ENCODE measurements at regions not wholly inside any gene's neighbourhood (a gene's known extent, or its start where the extent isn't known, plus 50 kb on each side); places are given as distances from the start of the nearest gene placed in this dataset.

GRCh38 chr6:74879234-74879633 lies 326.6 kb downstream of the COL12A1 start:
- no peak overlapping the region for H3K27ac ChIP-seq (ENCODE audit: insufficient read depth, low read length, poor library complexity, severe bottlenecking)
- no peak for DNase-seq
- Mint-ChIP-seq H3K27me3 (no peaks in the 10 kb centered on the region), H3K4me1 (no peaks in the 10 kb centered on the region), H3K36me3 (no peaks in the 10 kb centered on the region), H3K27ac (no peak overlapping the region), H3K9me3 (peaks cover 0 to 11% (median 9%) of the 10 kb centered on the region in 7 donors), H3K4me3 (no peak overlapping the region)
- no peak overlapping the region for H3K4me3 ChIP-seq (ENCODE audit: low read depth, low read length)
- ATAC-seq (ENCODE audit: low read depth in 2 of 2) = no peak
- no peaks in the 10 kb centered on the region for H3K27me3 ChIP-seq (ENCODE audit: control insufficient read depth, insufficient read depth, low read length)
- H3K9me3 ChIP-seq (ENCODE audit: control insufficient read depth in 2 of 2, low read length in 2 of 2) = no peaks in the 10 kb centered on the region
- H3K4me1 ChIP-seq (ENCODE audit: control insufficient read depth, insufficient read depth, low read length, poor library complexity, severe bottlenecking) = no peaks in the 10 kb centered on the region
- H3K36me3 ChIP-seq (ENCODE audit: control insufficient read depth, insufficient read depth, low read length) = no peaks in the 10 kb centered on the region

DNA sequence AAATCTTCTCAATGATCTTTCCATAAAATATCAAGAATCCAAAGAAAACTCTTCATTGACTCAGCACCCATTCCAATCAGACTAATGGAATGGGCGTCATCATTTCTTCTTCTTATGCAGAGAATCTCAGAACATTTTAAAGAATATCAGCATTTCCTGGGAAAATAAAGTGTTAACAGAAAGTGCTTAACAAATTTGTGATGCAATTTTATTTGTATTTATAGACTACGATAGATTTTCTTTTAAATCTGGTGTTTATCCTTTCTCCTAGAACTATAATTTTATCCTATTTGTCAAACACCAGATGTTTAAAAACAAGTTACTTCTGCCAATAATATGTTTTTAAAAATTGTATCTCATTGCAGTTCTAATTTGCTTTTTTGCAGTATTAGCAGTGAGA lies 330.7 kb downstream of the COL12A1 start:
- Mint-ChIP-seq H3K4me1 (no peaks in the 10 kb centered on the region), H3K9me3 (peaks cover 0 to 20% (median 5%) of the 10 kb centered on the region in 7 donors), H3K36me3 (no peaks in the 10 kb centered on the region), H3K4me3 (no peak overlapping the region), H3K27me3 (no peaks in the 10 kb centered on the region), H3K27ac (no peak overlapping the region)
- no peak overlapping the region for H3K27ac ChIP-seq (ENCODE audit: insufficient read depth, low read length, poor library complexity, severe bottlenecking)
- H3K36me3 ChIP-seq (ENCODE audit: control insufficient read depth, insufficient read depth, low read length) = no peaks in the 10 kb centered on the region
- no peaks in the 10 kb centered on the region for H3K9me3 ChIP-seq (ENCODE audit: control insufficient read depth in 2 of 2, low read length in 2 of 2)
- H3K27me3 ChIP-seq (ENCODE audit: control insufficient read depth, insufficient read depth, low read length) = no peaks in the 10 kb centered on the region
- no peaks in the 10 kb centered on the region for H3K4me1 ChIP-seq (ENCODE audit: control insufficient read depth, insufficient read depth, low read length, poor library complexity, severe bottlenecking)
- ATAC-seq (ENCODE audit: low read depth in 2 of 2) (no peak), DNase-seq (no peak)
- H3K4me3 ChIP-seq (ENCODE audit: low read depth, low read length) = no peak overlapping the region

DNA sequence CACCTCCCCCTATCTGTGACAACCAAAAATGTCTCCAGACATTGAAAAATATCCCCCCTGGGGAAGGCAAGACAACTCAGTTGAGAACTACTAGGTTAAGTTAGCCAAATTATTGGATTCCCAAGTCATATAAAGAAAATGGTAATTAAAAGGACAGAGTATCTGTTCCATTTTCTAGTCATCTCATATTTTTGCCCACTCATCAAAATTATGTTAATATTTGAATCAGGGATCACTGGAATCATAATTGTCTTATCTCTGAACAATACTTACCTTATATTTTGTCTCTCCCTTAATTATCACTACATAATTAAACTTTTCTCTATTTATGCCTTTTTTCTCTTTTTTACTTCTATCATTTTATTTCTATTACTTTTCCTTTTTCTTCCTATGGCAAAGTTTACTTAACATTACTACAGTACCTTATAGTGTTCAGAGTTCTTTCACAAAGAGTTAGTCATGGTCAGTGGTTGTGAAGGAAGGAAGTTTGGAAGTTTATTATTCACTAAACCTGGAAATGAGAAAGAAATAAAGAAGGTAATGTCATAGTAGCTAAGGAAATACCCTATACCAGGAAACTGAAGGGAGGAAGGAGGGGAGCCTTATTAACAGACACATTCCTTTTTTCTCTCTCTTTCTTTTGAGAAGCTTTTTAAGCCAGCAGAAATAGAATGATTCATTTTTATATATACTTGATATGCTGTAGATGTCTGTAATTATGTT lies 332.9 kb downstream of the COL12A1 start:
- ATAC-seq (ENCODE audit: low read depth in 2 of 2) (no peak), DNase-seq (no peak)
- H3K9me3 Mint-ChIP-seq = peaks cover 0 to 20% (median 5%) of the 10 kb centered on the region in 7 donors
- H3K27ac Mint-ChIP-seq = no peak overlapping the region
- no peak overlapping the region for H3K4me3 Mint-ChIP-seq
- Histone ChIP-seq H3K9me3 (ENCODE audit: control insufficient read depth in 2 of 2, low read length in 2 of 2) (no peaks in the 10 kb centered on the region), H3K4me3 (ENCODE audit: low read depth, low read length) (no peak overlapping the region), H3K27ac (ENCODE audit: insufficient read depth, low read length, poor library complexity, severe bottlenecking) (no peak overlapping the region), H3K27me3 (ENCODE audit: control insufficient read depth, insufficient read depth, low read length) (no peaks in the 10 kb centered on the region), H3K4me1 (ENCODE audit: control insufficient read depth, insufficient read depth, low read length, poor library complexity, severe bottlenecking) (no peaks in the 10 kb centered on the region), H3K36me3 (ENCODE audit: control insufficient read depth, insufficient read depth, low read length) (no peaks in the 10 kb centered on the region)
- H3K4me1 Mint-ChIP-seq = no peaks in the 10 kb centered on the region
- no peaks in the 10 kb centered on the region for H3K36me3 Mint-ChIP-seq
- no peaks in the 10 kb centered on the region for H3K27me3 Mint-ChIP-seq

GRCh38 chr6:74871757-74872156 lies 334.1 kb downstream of the COL12A1 start:
- Mint-ChIP-seq H3K9me3 (peaks cover 0 to 24% (median 5%) of the 10 kb centered on the region in 7 donors), H3K27me3 (no peaks in the 10 kb centered on the region), H3K27ac (no peak overlapping the region), H3K36me3 (no peaks in the 10 kb centered on the region), H3K4me3 (no peak overlapping the region), H3K4me1 (no peaks in the 10 kb centered on the region)
- DNase-seq (no peak), ATAC-seq (ENCODE audit: low read depth in 2 of 2) (no peak)
- Histone ChIP-seq H3K4me1 (ENCODE audit: control insufficient read depth, insufficient read depth, low read length, poor library complexity, severe bottlenecking) (no peaks in the 10 kb centered on the region), H3K27ac (ENCODE audit: insufficient read depth, low read length, poor library complexity, severe bottlenecking) (no peak overlapping the region), H3K4me3 (ENCODE audit: low read depth, low read length) (no peak overlapping the region), H3K27me3 (ENCODE audit: control insufficient read depth, insufficient read depth, low read length) (no peaks in the 10 kb centered on the region), H3K36me3 (ENCODE audit: control insufficient read depth, insufficient read depth, low read length) (no peaks in the 10 kb centered on the region), H3K9me3 (ENCODE audit: control insufficient read depth in 2 of 2, low read length in 2 of 2) (no peaks in the 10 kb centered on the region)

GRCh38 chr6:74870403-74870802 lies 335.4 kb downstream of the COL12A1 start:
- DNase-seq = no peak
- no peaks in the 10 kb centered on the region for H3K36me3 Mint-ChIP-seq

GRCh38 chr6:74867291-74867690 lies 338.6 kb downstream of the COL12A1 start:
- H3K4me1 ChIP-seq (ENCODE audit: control insufficient read depth, insufficient read depth, low read length, poor library complexity, severe bottlenecking) = no peaks in the 10 kb centered on the region
- H3K36me3 ChIP-seq (ENCODE audit: control insufficient read depth, insufficient read depth, low read length) = no peaks in the 10 kb centered on the region
- no peak overlapping the region for H3K27ac ChIP-seq (ENCODE audit: insufficient read depth, low read length, poor library complexity, severe bottlenecking)
- no peak for ATAC-seq (ENCODE audit: low read depth in 2 of 2)
- no peaks in the 10 kb centered on the region for H3K9me3 ChIP-seq (ENCODE audit: control insufficient read depth in 2 of 2, low read length in 2 of 2)
- Mint-ChIP-seq H3K9me3 (peaks cover 0 to 23% (median 0%) of the 10 kb centered on the region in 7 donors), H3K36me3 (no peaks in the 10 kb centered on the region), H3K27ac (no peak overlapping the region), H3K4me3 (no peak overlapping the region), H3K4me1 (no peaks in the 10 kb centered on the region), H3K27me3 (no peaks in the 10 kb centered on the region)
- no peak for DNase-seq
- H3K4me3 ChIP-seq (ENCODE audit: low read depth, low read length) = no peak overlapping the region
- H3K27me3 ChIP-seq (ENCODE audit: control insufficient read depth, insufficient read depth, low read length) = no peaks in the 10 kb centered on the region

More at GRCh38 chr6:74870403-74870802, 335.4 kb downstream of the COL12A1 start:
- peaks cover 0 to 24% (median 1%) of the 10 kb centered on the region in 7 donors for H3K9me3 Mint-ChIP-seq
- H3K27ac ChIP-seq (ENCODE audit: insufficient read depth, low read length, poor library complexity, severe bottlenecking) = no peak overlapping the region
- H3K4me1 ChIP-seq (ENCODE audit: control insufficient read depth, insufficient read depth, low read length, poor library complexity, severe bottlenecking) = no peaks in the 10 kb centered on the region
- H3K36me3 ChIP-seq (ENCODE audit: control insufficient read depth, insufficient read depth, low read length) = no peaks in the 10 kb centered on the region
- no peaks in the 10 kb centered on the region for H3K4me1 Mint-ChIP-seq
- ATAC-seq (ENCODE audit: low read depth in 2 of 2) = no peak
- no peaks in the 10 kb centered on the region for H3K27me3 Mint-ChIP-seq
- no peak overlapping the region for H3K4me3 ChIP-seq (ENCODE audit: low read depth, low read length)
- H3K27me3 ChIP-seq (ENCODE audit: control insufficient read depth, insufficient read depth, low read length) = no peaks in the 10 kb centered on the region
- no peaks in the 10 kb centered on the region for H3K9me3 ChIP-seq (ENCODE audit: control insufficient read depth in 2 of 2, low read length in 2 of 2)
- H3K27ac Mint-ChIP-seq = no peak overlapping the region
- H3K4me3 Mint-ChIP-seq = no peak overlapping the region

GRCh38 chr6:74863968-74864367 lies 341.9 kb downstream of the COL12A1 start:
- Mint-ChIP-seq H3K4me1 (no peaks in the 10 kb centered on the region), H3K36me3 (no peaks in the 10 kb centered on the region), H3K4me3 (no peak overlapping the region), H3K27me3 (no peaks in the 10 kb centered on the region), H3K27ac (no peak overlapping the region), H3K9me3 (peaks cover 0 to 5% (median 0%) of the 10 kb centered on the region in 7 donors)
- no peaks in the 10 kb centered on the region for H3K9me3 ChIP-seq (ENCODE audit: control insufficient read depth in 2 of 2, low read length in 2 of 2)
- no peaks in the 10 kb centered on the region for H3K27me3 ChIP-seq (ENCODE audit: control insufficient read depth, insufficient read depth, low read length)
- DNase-seq (no peak), ATAC-seq (ENCODE audit: low read depth in 2 of 2) (no peak)
- no peak overlapping the region for H3K27ac ChIP-seq (ENCODE audit: insufficient read depth, low read length, poor library complexity, severe bottlenecking)
- H3K36me3 ChIP-seq (ENCODE audit: control insufficient read depth, insufficient read depth, low read length) = no peaks in the 10 kb centered on the region
- H3K4me1 ChIP-seq (ENCODE audit: control insufficient read depth, insufficient read depth, low read length, poor library complexity, severe bottlenecking) = no peaks in the 10 kb centered on the region
- H3K4me3 ChIP-seq (ENCODE audit: low read depth, low read length) = no peak overlapping the region

DNA sequence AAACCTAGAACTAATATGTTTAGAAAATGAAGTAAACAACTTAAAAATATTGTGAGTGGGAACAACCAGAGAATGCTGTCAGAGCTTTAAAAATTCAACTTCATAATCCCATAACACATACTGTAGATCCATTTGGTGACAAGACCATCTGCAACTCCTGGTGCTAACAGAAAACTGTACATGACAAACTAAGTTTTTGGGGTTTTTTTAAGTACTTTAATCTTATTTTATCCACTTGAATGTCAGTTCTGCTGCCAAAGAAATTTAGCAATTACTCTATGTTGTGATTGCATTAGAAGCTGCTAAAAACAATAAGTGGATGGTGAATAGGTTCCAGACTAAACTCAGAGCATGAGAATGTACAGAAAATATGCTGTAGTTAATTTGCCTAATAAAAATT lies 345.4 kb downstream of the COL12A1 start:
- no peaks in the 10 kb centered on the region for H3K9me3 ChIP-seq (ENCODE audit: control insufficient read depth in 2 of 2, low read length in 2 of 2)
- Mint-ChIP-seq H3K4me3 (no peak overlapping the region), H3K27me3 (no peaks in the 10 kb centered on the region), H3K27ac (no peak overlapping the region), H3K4me1 (no peaks in the 10 kb centered on the region), H3K9me3 (peaks cover 0 to 4% (median 0%) of the 10 kb centered on the region in 7 donors), H3K36me3 (no peaks in the 10 kb centered on the region)
- H3K27ac ChIP-seq (ENCODE audit: insufficient read depth, low read length, poor library complexity, severe bottlenecking) = no peak overlapping the region
- H3K36me3 ChIP-seq (ENCODE audit: control insufficient read depth, insufficient read depth, low read length) = no peaks in the 10 kb centered on the region
- H3K27me3 ChIP-seq (ENCODE audit: control insufficient read depth, insufficient read depth, low read length) = no peaks in the 10 kb centered on the region
- DNase-seq = no peak
- ATAC-seq (ENCODE audit: low read depth in 2 of 2) = no peak
- no peak overlapping the region for H3K4me3 ChIP-seq (ENCODE audit: low read depth, low read length)
- H3K4me1 ChIP-seq (ENCODE audit: control insufficient read depth, insufficient read depth, low read length, poor library complexity, severe bottlenecking) = no peaks in the 10 kb centered on the region

Data from CD4-positive, CD25-positive, alpha-beta regulatory T cell (primary cell).